Retinal pigment epithelial cell (primary cell): ENCODE measurements at regions not wholly inside any gene's neighbourhood (a gene's known extent, or its start where the extent isn't known, plus 50 kb on each side); places are given as distances from the start of the nearest gene placed in this dataset.

Experiments
- DNase-seq: peaks from one replicate; pipeline ENCODE4 v3.0.0-alpha.2; 2010; ENCODE audit warnings: low read depth
- H3K4me3 ChIP-seq: 2 replicates; pipeline ENCODE4 v1.5.1; 2011; ENCODE audit warnings: mild to moderate bottlenecking, low read length, control low read depth, moderate library complexity
- CTCF ChIP-seq: conservative IDR thresholded peaks from 2 replicates; pipeline ENCODE4 v1.5.1; 2011; ENCODE audit warnings: low read depth, low read length, control low read depth, inconsistent platforms

GRCh38 chr3:43865351-43865750 lies 174.6 kb downstream of the ABHD5 start:
- no peak for DNase-seq
- TF ChIP-seq CTCF = no peak
- no peak overlapping the region for H3K4me3 ChIP-seq

GRCh38 chr3:43865887-43866528 lies 175.3 kb downstream of the ABHD5 start:
- no peak overlapping the region for H3K4me3 ChIP-seq
- DNase-seq = no peak
- TF ChIP-seq CTCF = no peak

- H3K4me3 ChIP-seq = no peak overlapping the region
- DNase-seq = no peak
- no peak for TF ChIP-seq CTCF
Measured at GRCh38 chr3:43866529-43867353, 176.0 kb downstream of the ABHD5 start.

GRCh38 chr3:43867436-43868072 lies 176.8 kb downstream of the ABHD5 start:
- no peak for DNase-seq
- H3K4me3 ChIP-seq = no peak overlapping the region
- no peak for TF ChIP-seq CTCF

GRCh38 chr3:43869491-43869890 lies 178.8 kb downstream of the ABHD5 start:
- no peak for TF ChIP-seq CTCF
- no peak for DNase-seq
- no peak overlapping the region for H3K4me3 ChIP-seq

GRCh38 chr3:43870120-43870519 lies 179.4 kb downstream of the ABHD5 start:
- DNase-seq = peak; percentile 85
- no peak for TF ChIP-seq CTCF
- no peak overlapping the region for H3K4me3 ChIP-seq
